ENCODE measurements at regions not wholly inside any gene's neighbourhood (a gene's known extent, or its start where the extent isn't known, plus 50 kb on each side); places are given as distances from the start of the nearest gene placed in this dataset.
"Not testable (repeated sequence)": the region's sequence is repeated elsewhere in the genome, so short reads cannot be mapped to it uniquely, and the experiment has no call there.

- POLR2A ChIA-PET = no interaction called here
- DNase-seq (no peak), ATAC-seq (no peak)
- Mint-ChIP-seq H3K36me3 (ENCODE audit: low read depth) (no peaks in the 10 kb centered on the region), H3K27ac (no peak overlapping the region), H3K4me1 (no peaks in the 10 kb centered on the region), H3K9me3 (ENCODE audit: low read depth) (no peaks in the 10 kb centered on the region), H3K4me3 (no peak overlapping the region), H3K27me3 (peaks cover 9% of the 10 kb centered on the region)
- CTCF ChIA-PET = interaction anchor here (0.6 kb wide), 1 partner anchor 8 kb away, joined by 3 read pairs; no protein-coding TSS in a partner anchor
- intact Hi-C loops (cut with DNase I, micrococcal nuclease) = no loop called here
Measured at GRCh38 chr15:26051761-26052675, 188.9 kb upstream of the ATP10A start.

DNA sequence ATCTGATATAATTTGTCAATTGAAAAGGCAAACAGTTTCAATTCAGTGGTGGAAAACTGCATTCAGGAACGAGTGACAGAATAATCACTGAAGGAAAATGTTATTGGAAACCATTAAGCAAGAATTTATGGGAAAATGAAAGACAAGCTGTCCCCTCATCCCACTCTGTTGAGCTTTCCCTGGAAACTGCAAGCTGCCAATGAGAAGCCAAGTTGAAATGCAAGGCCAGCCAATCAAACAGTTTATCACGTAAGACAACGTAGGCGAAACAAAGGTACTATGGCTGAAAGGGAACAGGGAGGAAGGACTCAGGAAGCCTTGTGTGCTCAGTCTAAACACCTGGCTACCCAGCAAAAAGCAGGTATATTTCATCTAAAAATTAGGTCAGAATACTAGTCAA, 187.9 kb upstream of the ATP10A start:
- ChIA-PET POLR2A (no interaction called here), CTCF (no interaction called here)
- Mint-ChIP-seq H3K27me3 (peaks cover 9% of the 10 kb centered on the region), H3K27ac (no peak overlapping the region), H3K4me1 (no peaks in the 10 kb centered on the region), H3K36me3 (ENCODE audit: low read depth) (no peaks in the 10 kb centered on the region), H3K9me3 (ENCODE audit: low read depth) (no peaks in the 10 kb centered on the region), H3K4me3 (no peak overlapping the region)
- intact Hi-C loops (cut with DNase I, micrococcal nuclease) = no loop called here
- DNase-seq (no peak), ATAC-seq (no peak)

- no peaks in the 10 kb centered on the region for H3K4me1 Mint-ChIP-seq
- ATAC-seq = no peak
Measured at GRCh38 chr15:26049900-26050657, 187.0 kb upstream of the ATP10A start.

GRCh38 chr15:26048669-26049068, 185.5 kb upstream of the ATP10A start:
- H3K27me3 Mint-ChIP-seq = peaks cover 12% of the 10 kb centered on the region
- CTCF ChIA-PET = interaction anchor here (0.6 kb wide), 1 partner anchor 47 kb away, joined by 4 read pairs; no protein-coding TSS in a partner anchor
- ATAC-seq (no peak), DNase-seq (no peak)
- H3K27ac Mint-ChIP-seq = no peak overlapping the region
- no peaks in the 10 kb centered on the region for H3K4me1 Mint-ChIP-seq
- POLR2A ChIA-PET = no interaction called here
- no peaks in the 10 kb centered on the region for H3K9me3 Mint-ChIP-seq (ENCODE audit: low read depth)
- no peaks in the 10 kb centered on the region for H3K36me3 Mint-ChIP-seq (ENCODE audit: low read depth)
- intact Hi-C loops (cut with DNase I, micrococcal nuclease) = no loop called here
- no peak overlapping the region for H3K4me3 Mint-ChIP-seq

More at GRCh38 chr15:26049900-26050657, 187.0 kb upstream of the ATP10A start:
- ChIA-PET CTCF (no interaction called here), POLR2A (no interaction called here)
- intact Hi-C loops (cut with DNase I, micrococcal nuclease) = no loop called here
- DNase-seq = no peak
- H3K9me3 Mint-ChIP-seq (ENCODE audit: low read depth) = no peaks in the 10 kb centered on the region
- H3K4me3 Mint-ChIP-seq = no peak overlapping the region
- H3K36me3 Mint-ChIP-seq (ENCODE audit: low read depth) = no peaks in the 10 kb centered on the region
- H3K27me3 Mint-ChIP-seq = peaks cover 9% of the 10 kb centered on the region
- no peak overlapping the region for H3K27ac Mint-ChIP-seq

DNA sequence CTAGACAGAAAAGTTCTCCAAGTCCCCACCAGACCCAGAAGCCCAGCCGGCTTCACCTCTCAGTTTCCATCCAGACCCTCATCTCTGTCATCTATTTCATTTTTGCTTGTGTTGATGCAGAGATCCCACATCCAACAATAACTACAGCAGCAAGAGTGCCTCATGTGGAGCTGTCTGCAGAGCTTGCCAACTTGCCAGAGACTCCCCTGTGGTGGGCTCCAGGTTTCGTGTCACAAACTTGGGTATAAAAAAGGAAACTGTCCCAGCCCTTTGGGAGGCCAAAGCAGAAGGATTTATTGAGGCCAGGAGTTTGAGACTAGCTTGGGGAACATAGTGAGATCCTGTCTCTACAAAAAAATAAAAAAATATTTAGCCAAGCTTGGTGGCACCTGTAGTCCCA, 182.4 kb upstream of the ATP10A start:
- H3K27me3 Mint-ChIP-seq = peaks cover 22% of the 10 kb centered on the region
- no peak overlapping the region for H3K4me3 Mint-ChIP-seq
- intact Hi-C loops (cut with DNase I, micrococcal nuclease) = no loop called here
- no peaks in the 10 kb centered on the region for H3K9me3 Mint-ChIP-seq (ENCODE audit: low read depth)
- no peak for DNase-seq
- ChIA-PET CTCF (interaction anchor here (0.8 kb wide), 1 partner anchor 536 kb away, joined by 3 read pairs; no protein-coding TSS in a partner anchor), POLR2A (no interaction called here)
- ATAC-seq = no peak
- H3K4me1 Mint-ChIP-seq = no peaks in the 10 kb centered on the region
- no peaks in the 10 kb centered on the region for H3K36me3 Mint-ChIP-seq (ENCODE audit: low read depth)
- no peak overlapping the region for H3K27ac Mint-ChIP-seq

GRCh38 chr15:26043018-26043417, 179.9 kb upstream of the ATP10A start:
- intact Hi-C loops (cut with DNase I, micrococcal nuclease) = no loop called here
- no peaks in the 10 kb centered on the region for H3K9me3 Mint-ChIP-seq (ENCODE audit: low read depth)
- no peaks in the 10 kb centered on the region for H3K4me1 Mint-ChIP-seq
- DNase-seq = no peak
- H3K4me3 Mint-ChIP-seq = no peak overlapping the region
- no peaks in the 10 kb centered on the region for H3K36me3 Mint-ChIP-seq (ENCODE audit: low read depth)
- CTCF ChIA-PET = no interaction called here
- POLR2A ChIA-PET = no interaction called here
- no peak for ATAC-seq
- no peak overlapping the region for H3K27ac Mint-ChIP-seq
- H3K27me3 Mint-ChIP-seq = peaks cover 27% of the 10 kb centered on the region

DNA sequence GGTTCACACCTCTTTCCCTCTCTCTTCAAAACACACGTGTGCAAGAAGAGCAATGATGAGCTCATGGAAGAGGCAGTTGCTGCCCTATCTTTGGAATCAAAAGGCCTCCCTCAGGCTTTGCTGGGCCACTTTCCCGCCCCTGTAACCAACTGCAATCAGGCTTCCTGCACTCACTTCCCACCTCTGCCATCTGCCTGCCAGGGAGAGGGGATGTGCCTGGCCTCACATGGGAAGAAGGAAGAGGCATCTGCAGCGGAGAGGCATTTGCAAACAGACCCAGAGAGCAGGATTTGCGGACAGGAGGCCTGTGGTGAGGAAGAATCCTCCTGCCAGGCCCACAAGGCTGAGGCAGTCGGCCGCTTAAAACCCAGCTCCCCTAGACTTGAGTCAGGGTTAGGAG, 175.6 kb upstream of the ATP10A start:
- no peaks in the 10 kb centered on the region for H3K4me1 Mint-ChIP-seq
- POLR2A ChIA-PET = no interaction called here
- CTCF ChIA-PET = interaction anchor here (0.7 kb wide), 1 partner anchor 145 kb away, joined by 5 read pairs; no protein-coding TSS in a partner anchor
- no peak overlapping the region for H3K27ac Mint-ChIP-seq
- H3K27me3 Mint-ChIP-seq = peaks cover 29% of the 10 kb centered on the region
- intact Hi-C loops (cut with DNase I, micrococcal nuclease) = no loop called here
- H3K4me3 Mint-ChIP-seq = no peak overlapping the region
- DNase-seq (no peak), ATAC-seq (no peak)
- H3K36me3 Mint-ChIP-seq (ENCODE audit: low read depth) = no peaks in the 10 kb centered on the region
- no peaks in the 10 kb centered on the region for H3K9me3 Mint-ChIP-seq (ENCODE audit: low read depth)

DNA sequence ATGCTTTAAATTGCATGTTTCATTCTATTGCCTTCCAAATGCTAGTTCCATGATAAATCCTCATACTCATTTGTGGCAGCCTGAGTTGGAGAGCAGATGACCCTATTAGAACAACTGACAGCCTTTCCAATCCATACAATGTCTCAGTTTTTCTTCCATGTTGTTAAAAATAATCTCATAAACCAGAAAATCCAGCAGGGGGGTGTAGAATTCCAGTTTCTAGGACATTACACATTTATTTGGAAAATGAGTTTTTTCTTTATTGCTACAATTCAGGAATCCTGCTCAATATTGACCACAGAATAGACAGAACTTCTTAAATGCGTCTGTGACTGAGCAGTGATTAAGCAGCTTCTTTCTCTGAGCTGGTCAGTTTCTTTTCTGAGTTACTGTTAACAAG, 174.2 kb upstream of the ATP10A start:
- intact Hi-C loops (cut with DNase I, micrococcal nuclease) = no loop called here
- peaks cover 24% of the 10 kb centered on the region for H3K27me3 Mint-ChIP-seq
- ChIA-PET CTCF (no interaction called here), POLR2A (no interaction called here)
- ATAC-seq (no peak), DNase-seq (no peak)
- no peak overlapping the region for H3K27ac Mint-ChIP-seq
- no peaks in the 10 kb centered on the region for H3K36me3 Mint-ChIP-seq (ENCODE audit: low read depth)
- no peaks in the 10 kb centered on the region for H3K9me3 Mint-ChIP-seq (ENCODE audit: low read depth)
- H3K4me3 Mint-ChIP-seq = no peak overlapping the region
- no peaks in the 10 kb centered on the region for H3K4me1 Mint-ChIP-seq

- Mint-ChIP-seq H3K36me3 (ENCODE audit: low read depth) (no peaks in the 10 kb centered on the region), H3K27me3 (peaks cover 15% of the 10 kb centered on the region)
Measured at GRCh38 chr15:26033493-26033892, 170.4 kb upstream of the ATP10A start.

GRCh38 chr15:26032162-26032846, 169.2 kb upstream of the ATP10A start:
- intact Hi-C loops (cut with DNase I, micrococcal nuclease) = no loop called here
- no peaks in the 10 kb centered on the region for H3K9me3 Mint-ChIP-seq (ENCODE audit: low read depth)
- peaks cover 11% of the 10 kb centered on the region for H3K27me3 Mint-ChIP-seq
- ATAC-seq (no peak), DNase-seq (no peak)
- no peaks in the 10 kb centered on the region for H3K4me1 Mint-ChIP-seq
- ChIA-PET POLR2A (interaction anchor here (0.6 to 0.7 kb wide), 2 partner anchors 543 to 1962 kb away, joined by 3 read pairs; no protein-coding TSS in a partner anchor), CTCF (interaction anchor here (0.7 kb wide), 1 partner anchor 495 kb away, joined by 3 read pairs; no protein-coding TSS in a partner anchor)
- H3K4me3 Mint-ChIP-seq = no peak overlapping the region
- no peaks in the 10 kb centered on the region for H3K36me3 Mint-ChIP-seq (ENCODE audit: low read depth)
- H3K27ac Mint-ChIP-seq = no peak overlapping the region

More at GRCh38 chr15:26033493-26033892, 170.4 kb upstream of the ATP10A start:
- Mint-ChIP-seq H3K9me3 (ENCODE audit: low read depth) (no peaks in the 10 kb centered on the region), H3K27ac (no peak overlapping the region), H3K4me1 (no peaks in the 10 kb centered on the region), H3K4me3 (no peak overlapping the region)
- ChIA-PET POLR2A (no interaction called here), CTCF (no interaction called here)
- intact Hi-C loops (cut with DNase I, micrococcal nuclease) = no loop called here
- DNase-seq (no peak), ATAC-seq (no peak)

DNA sequence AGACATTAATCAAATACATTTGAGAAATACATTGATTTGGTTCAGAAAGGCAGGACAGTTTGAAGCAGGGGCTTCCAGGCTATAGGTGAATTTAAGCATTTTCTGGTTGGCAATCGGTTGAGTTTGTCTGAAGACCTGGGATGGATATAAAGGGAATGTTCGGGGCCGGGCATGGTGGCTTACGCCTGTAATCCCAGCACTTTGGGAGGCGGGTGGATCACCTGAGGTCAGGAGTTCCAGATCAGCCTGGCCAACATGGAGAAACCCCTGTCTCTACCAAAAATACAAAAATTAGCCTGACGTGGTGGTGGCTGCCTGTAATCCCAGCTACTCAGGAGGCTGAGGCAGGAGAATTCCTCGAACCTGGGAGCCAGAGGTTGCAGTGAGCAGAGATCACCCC, 166.5 kb upstream of the ATP10A start:
- intact Hi-C loops (cut with DNase I, micrococcal nuclease); H3K4me1 Mint-ChIP-seq; DNase-seq; H3K9me3 Mint-ChIP-seq (ENCODE audit: low read depth); POLR2A ChIA-PET; H3K4me3 Mint-ChIP-seq; H3K27ac Mint-ChIP-seq; H3K36me3 Mint-ChIP-seq (ENCODE audit: low read depth); H3K27me3 Mint-ChIP-seq; CTCF ChIA-PET; ATAC-seq: not testable (repeated sequence)

Measured in activated CD4-positive, alpha-beta T cell treated with anti-CD3 and anti-CD28 coated beads for 36 hours (primary cell).